ENCODE measurements at regions not wholly inside any gene's neighbourhood (a gene's known extent, or its start where the extent isn't known, plus 50 kb on each side); places are given as distances from the start of the nearest gene placed in this dataset.

DNA sequence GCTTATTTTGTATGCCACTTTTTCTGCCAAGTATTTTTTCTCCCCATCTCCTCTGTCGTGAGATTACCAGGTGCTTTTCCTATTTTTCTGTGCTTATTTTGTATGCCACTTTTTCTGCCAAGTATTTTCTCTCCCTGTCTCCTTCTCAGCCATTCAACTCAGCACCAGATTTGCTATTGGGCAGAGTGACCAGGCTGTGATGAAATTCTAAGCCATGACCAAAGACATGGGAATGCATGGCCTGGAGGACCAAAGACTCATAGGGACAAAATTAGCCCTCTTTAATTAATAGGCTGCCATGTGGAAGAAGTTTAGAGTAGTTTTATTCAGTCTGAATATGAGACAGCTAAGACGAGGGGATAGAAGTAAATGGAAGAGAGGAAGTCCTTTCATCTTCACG, 257.4 kb downstream of the SQOR start:
- H3K9me3 ChIP-seq (ENCODE audit: control insufficient read depth, low read length, poor library complexity, severe bottlenecking), result no peaks in the 10 kb centered on the region
- DNase-seq (no peak), ATAC-seq (no peak)
- Mint-ChIP-seq H3K4me3 (no peak overlapping the region), H3K36me3 (ENCODE audit: low read depth) (no peaks in the 10 kb centered on the region), H3K27ac (no peak overlapping the region), H3K27me3 (peaks cover 7% of the 10 kb centered on the region), H3K4me1 (no peaks in the 10 kb centered on the region)

DNA sequence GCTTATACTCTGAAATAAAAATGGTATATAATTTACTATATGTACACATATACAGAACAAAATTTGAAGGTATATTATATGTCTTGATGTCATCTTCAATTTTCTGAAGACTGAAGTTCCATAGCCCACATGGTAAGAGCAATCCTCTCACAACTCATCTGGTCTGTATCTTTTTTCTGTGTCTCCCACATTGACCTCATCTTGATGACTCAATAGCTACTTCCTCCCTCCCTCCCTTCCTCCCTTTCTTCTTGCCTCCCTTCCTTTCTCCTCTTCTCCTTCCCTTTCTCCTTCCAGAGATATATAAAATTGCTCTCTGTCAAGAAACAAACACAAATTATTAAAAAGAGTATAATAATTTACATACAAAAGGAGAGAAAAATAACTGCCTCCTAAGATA, 268.5 kb downstream of the SQOR start:
- no peaks in the 10 kb centered on the region for H3K4me1 Mint-ChIP-seq
- no peak for DNase-seq
- no peaks in the 10 kb centered on the region for H3K36me3 Mint-ChIP-seq (ENCODE audit: low read depth)
- H3K9me3 ChIP-seq (ENCODE audit: control insufficient read depth, low read length, poor library complexity, severe bottlenecking), result no peaks in the 10 kb centered on the region
- no peak overlapping the region for H3K27ac Mint-ChIP-seq
- peaks cover 19% of the 10 kb centered on the region for H3K27me3 Mint-ChIP-seq
- no peak overlapping the region for H3K4me3 Mint-ChIP-seq
- ATAC-seq, result no peak

DNA sequence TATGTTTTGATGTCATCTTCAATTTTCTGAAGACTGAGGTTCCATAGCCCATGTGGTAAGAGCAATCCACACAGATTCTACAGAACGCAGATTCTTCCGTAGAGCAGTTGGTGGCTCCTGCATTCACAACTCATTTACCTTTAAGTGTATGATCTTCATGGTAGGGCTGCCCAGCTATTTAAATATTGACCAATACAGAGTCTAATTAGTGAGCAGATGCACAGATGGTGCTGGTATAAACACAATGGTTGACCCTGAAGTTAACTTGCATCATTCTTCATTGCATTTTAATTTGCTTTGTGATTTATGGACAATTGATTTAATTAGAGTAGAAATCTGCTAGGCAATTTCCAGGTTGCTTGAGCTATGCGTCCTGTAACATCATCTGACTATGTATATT, 269.2 kb downstream of the SQOR start:
- ATAC-seq, result no peak
- no peaks in the 10 kb centered on the region for H3K9me3 ChIP-seq (ENCODE audit: control insufficient read depth, low read length, poor library complexity, severe bottlenecking)

DNA sequence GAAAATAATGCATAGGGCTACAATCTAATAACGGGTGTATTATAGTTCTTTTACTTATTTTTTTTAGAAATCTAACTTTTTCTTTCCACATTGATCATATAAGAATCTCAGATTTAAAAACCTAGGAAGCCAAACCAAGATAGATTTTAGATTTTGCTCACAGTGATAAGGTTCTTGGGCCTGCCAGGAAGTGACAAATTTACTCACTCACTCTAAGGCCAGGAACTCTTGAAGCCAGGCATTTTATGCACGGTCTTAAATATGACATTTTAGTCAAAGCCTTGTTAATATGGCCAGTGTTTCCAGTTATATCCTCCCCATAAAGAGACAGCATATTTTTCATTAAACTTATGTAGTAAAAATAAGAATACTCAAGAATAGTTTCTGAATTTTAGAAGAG, 271.4 kb downstream of the SQOR start:
- H3K4me1 Mint-ChIP-seq, result no peaks in the 10 kb centered on the region
- H3K27me3 Mint-ChIP-seq, result peaks cover 5% of the 10 kb centered on the region
- no peak overlapping the region for H3K4me3 Mint-ChIP-seq
- H3K27ac Mint-ChIP-seq, result no peak overlapping the region
- ATAC-seq (no peak), DNase-seq (no peak)
- H3K36me3 Mint-ChIP-seq (ENCODE audit: low read depth), result no peaks in the 10 kb centered on the region
- no peaks in the 10 kb centered on the region for H3K9me3 ChIP-seq (ENCODE audit: control insufficient read depth, low read length, poor library complexity, severe bottlenecking)

More for the DNA sequence above, 269.2 kb downstream of the SQOR start:
- no peak overlapping the region for H3K4me3 Mint-ChIP-seq
- DNase-seq, result no peak
- H3K27ac Mint-ChIP-seq, result no peak overlapping the region
- no peaks in the 10 kb centered on the region for H3K36me3 Mint-ChIP-seq (ENCODE audit: low read depth)
- peaks cover 14% of the 10 kb centered on the region for H3K27me3 Mint-ChIP-seq
- no peaks in the 10 kb centered on the region for H3K4me1 Mint-ChIP-seq

DNA sequence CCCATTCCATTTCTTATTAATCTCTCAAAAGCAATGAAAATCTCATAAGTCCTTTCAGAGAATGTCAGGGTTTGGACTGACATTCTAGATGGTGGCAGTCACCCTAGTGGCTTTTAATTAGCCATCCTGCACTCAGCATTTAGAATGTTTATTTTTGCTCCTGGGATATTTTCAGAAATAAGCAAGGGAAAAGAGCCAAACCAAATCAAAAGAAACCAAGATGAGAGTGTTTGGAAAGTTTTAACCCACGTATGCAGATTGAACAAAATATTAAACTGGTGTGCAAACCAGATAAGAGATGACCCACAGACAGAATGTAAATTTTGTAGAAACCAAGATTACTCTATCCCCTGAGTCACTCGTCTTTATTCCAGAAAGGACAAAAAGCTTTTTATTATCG, 275.8 kb downstream of the SQOR start:
- ATAC-seq, result no peak
- no peak overlapping the region for H3K4me3 Mint-ChIP-seq
- no peaks in the 10 kb centered on the region for H3K27me3 Mint-ChIP-seq
- no peaks in the 10 kb centered on the region for H3K4me1 Mint-ChIP-seq
- no peak for DNase-seq
- H3K27ac Mint-ChIP-seq, result no peak overlapping the region
- H3K9me3 ChIP-seq (ENCODE audit: control insufficient read depth, low read length, poor library complexity, severe bottlenecking), result no peaks in the 10 kb centered on the region
- H3K36me3 Mint-ChIP-seq (ENCODE audit: low read depth), result no peaks in the 10 kb centered on the region

DNA sequence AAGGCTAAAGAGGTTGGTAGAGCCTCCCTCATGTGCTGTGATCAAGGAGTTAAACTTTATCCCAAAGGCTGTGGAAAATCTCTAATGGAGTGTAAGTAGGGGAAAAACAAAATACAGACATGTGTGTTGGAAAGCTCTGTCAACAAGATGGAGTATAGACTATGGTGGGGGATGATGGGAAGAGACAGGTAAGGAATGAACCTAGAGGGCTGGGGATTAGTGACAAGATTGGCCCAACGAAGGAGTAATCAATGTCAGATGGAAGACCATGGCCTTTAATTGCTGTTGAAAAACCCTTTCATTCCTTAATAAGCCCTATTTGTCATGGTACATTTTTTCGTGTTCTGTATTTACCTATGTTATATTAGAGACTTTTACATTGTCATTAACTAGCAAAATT, 278.6 kb downstream of the SQOR start:
- Mint-ChIP-seq H3K36me3 (ENCODE audit: low read depth) (no peaks in the 10 kb centered on the region), H3K27ac (no peak overlapping the region), H3K4me1 (no peaks in the 10 kb centered on the region), H3K27me3 (no peaks in the 10 kb centered on the region), H3K4me3 (no peak overlapping the region)
- ATAC-seq, result no peak
- no peak for DNase-seq
- H3K9me3 ChIP-seq (ENCODE audit: control insufficient read depth, low read length, poor library complexity, severe bottlenecking), result no peaks in the 10 kb centered on the region

DNA sequence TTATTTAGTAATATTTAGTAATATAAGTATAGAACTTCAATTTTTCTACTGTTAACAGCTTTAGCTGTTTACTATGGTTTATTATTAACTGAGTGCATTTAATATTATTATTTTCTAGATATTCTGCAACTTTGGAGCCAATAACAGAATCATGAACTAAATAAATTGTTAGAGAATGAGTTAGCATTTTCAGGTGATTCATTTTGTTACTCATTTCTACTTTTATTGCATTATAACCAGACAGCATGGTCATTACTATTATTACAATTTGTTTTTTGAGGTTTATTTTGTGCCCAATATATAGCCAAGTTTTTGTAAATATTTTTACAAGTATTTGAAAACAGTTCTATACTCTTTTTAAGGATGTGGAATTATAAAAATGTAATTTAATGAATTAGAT, 279.6 kb downstream of the SQOR start:
- no peaks in the 10 kb centered on the region for H3K36me3 Mint-ChIP-seq (ENCODE audit: low read depth)
- no peak overlapping the region for H3K4me3 Mint-ChIP-seq
- ATAC-seq, result no peak
- H3K27me3 Mint-ChIP-seq, result no peaks in the 10 kb centered on the region
- H3K4me1 Mint-ChIP-seq, result no peaks in the 10 kb centered on the region
- DNase-seq, result no peak
- H3K27ac Mint-ChIP-seq, result no peak overlapping the region
- H3K9me3 ChIP-seq (ENCODE audit: control insufficient read depth, low read length, poor library complexity, severe bottlenecking), result no peaks in the 10 kb centered on the region

DNA sequence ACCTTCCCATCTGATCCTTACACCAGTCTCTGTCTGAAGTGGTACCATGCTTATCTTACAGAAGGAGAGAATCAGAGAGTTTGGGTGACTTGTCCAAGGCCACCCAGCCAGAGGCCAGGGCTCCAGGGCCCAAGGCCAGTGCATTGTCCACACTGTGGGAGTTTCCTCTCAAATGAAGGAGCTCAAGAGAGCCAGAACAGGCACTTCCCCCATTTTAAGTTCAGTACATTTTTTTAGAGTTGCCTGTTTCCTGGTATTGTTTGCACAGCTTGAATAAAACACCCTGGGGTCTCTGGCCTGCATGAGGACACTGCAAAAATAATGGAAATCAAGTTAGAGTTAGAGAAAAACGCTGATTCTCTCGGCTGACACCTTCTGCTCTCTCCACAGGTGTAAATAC, 284.0 kb downstream of the SQOR start:
- DNase-seq, result no peak
- Mint-ChIP-seq H3K27ac (no peak overlapping the region), H3K36me3 (ENCODE audit: low read depth) (no peaks in the 10 kb centered on the region), H3K4me3 (no peak overlapping the region), H3K27me3 (no peaks in the 10 kb centered on the region), H3K4me1 (no peaks in the 10 kb centered on the region)
- no peaks in the 10 kb centered on the region for H3K9me3 ChIP-seq (ENCODE audit: control insufficient read depth, low read length, poor library complexity, severe bottlenecking)
- no peak for ATAC-seq

DNA sequence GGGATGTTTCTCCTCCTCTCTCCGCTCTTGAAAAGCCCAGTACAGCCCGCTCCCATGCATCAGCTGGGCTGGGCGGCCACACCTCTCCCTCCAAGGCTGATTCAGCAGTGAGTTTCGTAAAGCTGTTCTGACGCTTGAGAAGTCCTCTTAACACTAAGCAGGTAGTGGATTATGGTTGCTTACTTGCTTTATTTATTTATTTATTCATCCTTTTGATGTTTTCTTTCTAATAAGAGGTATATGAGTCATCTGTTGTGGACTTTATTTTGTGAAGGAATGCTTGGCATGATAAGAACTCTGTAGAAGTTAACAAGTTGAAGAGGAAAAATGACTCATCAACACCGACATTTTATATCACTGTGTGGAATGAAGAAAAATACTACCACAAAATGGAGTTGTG, 285.0 kb downstream of the SQOR start:
- H3K9me3 ChIP-seq (ENCODE audit: control insufficient read depth, low read length, poor library complexity, severe bottlenecking), result no peaks in the 10 kb centered on the region
- H3K4me1 Mint-ChIP-seq, result no peaks in the 10 kb centered on the region
- no peak overlapping the region for H3K27ac Mint-ChIP-seq
- no peak for DNase-seq
- H3K27me3 Mint-ChIP-seq, result no peaks in the 10 kb centered on the region
- H3K4me3 Mint-ChIP-seq, result no peak overlapping the region
- no peaks in the 10 kb centered on the region for H3K36me3 Mint-ChIP-seq (ENCODE audit: low read depth)
- no peak for ATAC-seq

DNA sequence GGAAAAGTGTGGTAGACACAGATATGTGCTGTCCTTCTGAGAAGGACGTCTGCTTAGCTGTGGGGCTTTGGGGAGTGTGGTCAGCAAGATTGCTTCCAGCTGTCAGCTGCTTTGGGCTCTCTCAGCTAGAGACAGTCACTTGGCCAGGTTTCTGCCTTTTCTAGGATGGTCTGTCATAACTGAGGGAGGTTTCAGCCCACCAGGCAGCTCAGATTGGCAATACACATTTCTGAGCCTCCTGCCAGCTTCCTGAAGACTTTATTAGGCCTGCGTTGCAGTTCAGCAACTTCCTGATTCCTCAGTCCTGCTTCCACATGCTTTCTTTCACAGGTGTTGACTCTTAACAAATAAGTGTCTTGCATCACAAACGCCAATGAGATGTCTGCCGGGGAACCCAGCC, 286.5 kb downstream of the SQOR start:
- Mint-ChIP-seq H3K27ac (no peak overlapping the region), H3K27me3 (no peaks in the 10 kb centered on the region), H3K4me3 (no peak overlapping the region), H3K4me1 (no peaks in the 10 kb centered on the region), H3K36me3 (ENCODE audit: low read depth) (no peaks in the 10 kb centered on the region)
- no peak for ATAC-seq
- no peak for DNase-seq
- H3K9me3 ChIP-seq (ENCODE audit: control insufficient read depth, low read length, poor library complexity, severe bottlenecking), result no peaks in the 10 kb centered on the region

DNA sequence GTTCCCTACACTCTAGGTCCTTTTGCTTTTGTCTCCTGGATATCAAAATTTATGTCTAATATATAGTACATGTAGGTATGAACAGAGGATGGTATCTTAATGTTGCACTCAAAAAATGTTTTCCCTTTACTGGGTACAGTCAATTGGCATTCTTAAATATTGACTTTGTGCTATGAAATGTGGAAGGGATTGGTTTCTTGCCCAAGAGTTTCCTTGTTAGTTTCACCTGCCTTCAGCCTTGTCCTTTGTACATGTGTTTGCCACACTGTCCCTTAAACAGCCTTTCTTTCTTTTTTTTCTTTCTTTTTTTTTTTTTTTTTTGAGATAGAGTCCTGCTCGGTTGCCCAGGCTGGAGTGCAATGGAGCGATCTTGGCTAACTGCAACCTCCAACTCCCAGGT, 287.1 kb downstream of the SQOR start:
- Mint-ChIP-seq H3K27ac (no peak overlapping the region), H3K27me3 (no peaks in the 10 kb centered on the region), H3K4me3 (no peak overlapping the region), H3K4me1 (no peaks in the 10 kb centered on the region), H3K36me3 (ENCODE audit: low read depth) (no peaks in the 10 kb centered on the region)
- no peak for DNase-seq
- no peak for ATAC-seq
- no peaks in the 10 kb centered on the region for H3K9me3 ChIP-seq (ENCODE audit: control insufficient read depth, low read length, poor library complexity, severe bottlenecking)

DNA sequence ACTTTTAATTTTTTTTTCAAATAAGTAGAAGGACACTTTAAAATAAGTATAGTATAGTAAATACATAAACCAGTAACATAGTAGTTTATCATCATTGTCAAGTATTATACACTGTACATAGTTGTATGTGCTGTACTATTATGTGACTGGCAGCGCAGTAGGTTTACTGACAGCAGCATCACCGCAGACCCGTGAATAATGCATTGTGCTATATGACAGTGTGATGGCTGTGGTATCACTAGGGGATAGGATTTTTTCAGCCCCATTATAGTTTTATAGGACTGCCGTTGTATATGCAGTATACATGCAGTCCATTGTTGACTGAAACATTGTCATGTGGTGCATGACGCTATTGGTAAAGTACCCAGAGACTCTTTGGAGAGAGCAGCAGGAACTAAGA, 306.5 kb downstream of the SQOR start:
- no peaks in the 10 kb centered on the region for H3K27me3 Mint-ChIP-seq
- DNase-seq, result no peak
- H3K9me3 ChIP-seq (ENCODE audit: control insufficient read depth, low read length, poor library complexity, severe bottlenecking), result no peaks in the 10 kb centered on the region
- no peaks in the 10 kb centered on the region for H3K36me3 Mint-ChIP-seq (ENCODE audit: low read depth)
- H3K27ac Mint-ChIP-seq, result no peak overlapping the region
- no peak overlapping the region for H3K4me3 Mint-ChIP-seq
- no peak for ATAC-seq
- no peaks in the 10 kb centered on the region for H3K4me1 Mint-ChIP-seq

DNA sequence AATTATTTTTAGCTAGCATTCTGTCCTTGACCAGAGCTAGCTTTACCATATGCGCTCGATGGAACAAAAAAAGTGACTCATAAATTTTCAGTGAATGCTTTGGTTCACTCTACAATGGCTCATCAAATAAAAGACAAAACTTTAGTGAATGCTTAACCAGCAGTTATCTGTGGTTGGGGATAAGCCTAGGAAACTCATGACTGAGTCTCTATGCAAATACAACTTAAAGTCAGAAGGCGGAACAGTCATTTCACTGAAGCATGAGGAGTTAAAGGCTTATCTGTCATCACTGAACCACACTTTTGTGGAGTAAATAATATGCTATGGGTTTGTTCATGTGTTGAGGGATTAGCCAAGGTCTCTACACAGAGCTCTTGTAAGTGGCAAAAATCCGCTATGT, 308.4 kb downstream of the SQOR start:
- H3K9me3 ChIP-seq (ENCODE audit: control insufficient read depth, low read length, poor library complexity, severe bottlenecking), result no peaks in the 10 kb centered on the region
- DNase-seq (no peak), ATAC-seq (no peak)
- H3K4me3 Mint-ChIP-seq, result no peak overlapping the region
- no peaks in the 10 kb centered on the region for H3K36me3 Mint-ChIP-seq (ENCODE audit: low read depth)
- H3K27ac Mint-ChIP-seq, result no peak overlapping the region
- no peaks in the 10 kb centered on the region for H3K4me1 Mint-ChIP-seq
- H3K27me3 Mint-ChIP-seq, result no peaks in the 10 kb centered on the region

DNA sequence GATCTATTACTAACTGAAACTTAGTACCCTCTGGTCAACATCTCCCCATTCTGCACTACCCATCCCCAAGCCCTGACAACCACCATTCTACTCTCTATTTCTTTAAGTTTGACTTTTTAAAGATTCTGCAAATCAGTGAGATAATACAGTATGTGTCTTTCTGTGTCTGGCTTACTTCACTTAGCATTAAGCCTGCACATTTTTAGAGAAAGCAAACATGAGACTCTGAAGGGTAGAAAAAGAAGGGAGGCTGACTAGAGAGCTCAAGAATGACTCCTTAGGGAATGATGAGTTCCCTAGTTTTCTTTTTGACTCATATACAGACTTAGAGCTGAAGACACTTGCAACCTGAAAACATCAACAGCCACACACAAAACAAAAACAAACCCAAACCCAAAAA, 311.3 kb downstream of the SQOR start:
- DNase-seq (no peak), ATAC-seq (no peak)
- no peaks in the 10 kb centered on the region for H3K9me3 ChIP-seq (ENCODE audit: control insufficient read depth, low read length, poor library complexity, severe bottlenecking)
- H3K4me3 Mint-ChIP-seq, result no peak overlapping the region
- no peaks in the 10 kb centered on the region for H3K36me3 Mint-ChIP-seq (ENCODE audit: low read depth)
- H3K27me3 Mint-ChIP-seq, result no peaks in the 10 kb centered on the region
- peaks cover 2% of the 10 kb centered on the region for H3K4me1 Mint-ChIP-seq
- H3K27ac Mint-ChIP-seq, result no peak overlapping the region

DNA sequence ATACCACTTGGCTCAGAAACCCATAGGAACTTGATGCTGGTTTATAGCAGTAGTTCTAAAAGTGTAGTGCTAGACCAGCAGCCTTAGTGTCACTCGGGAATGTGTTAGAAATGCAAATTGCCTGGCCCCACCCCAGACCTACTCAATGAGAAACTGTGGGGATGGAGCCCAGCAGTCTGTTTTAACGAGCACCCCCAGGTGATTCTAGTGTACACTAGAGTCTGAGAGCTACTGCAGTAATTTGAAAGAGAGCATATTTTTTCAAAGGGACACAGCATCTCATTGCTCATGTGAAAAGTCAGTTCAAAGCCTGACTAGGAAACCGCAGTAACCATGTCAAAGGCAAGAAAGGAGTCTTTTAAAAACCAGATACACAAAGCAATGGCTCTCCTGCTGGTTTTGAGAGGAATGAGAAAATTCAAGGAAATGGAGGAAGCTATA, 313.4 kb downstream of the SQOR start:
- ATAC-seq (peak; percentile 25), DNase-seq (no peak)
- H3K4me3 Mint-ChIP-seq, result no peak overlapping the region
- H3K9me3 ChIP-seq (ENCODE audit: control insufficient read depth, low read length, poor library complexity, severe bottlenecking), result no peaks in the 10 kb centered on the region
- no peak overlapping the region for H3K27ac Mint-ChIP-seq
- no peaks in the 10 kb centered on the region for H3K36me3 Mint-ChIP-seq (ENCODE audit: low read depth)
- peaks cover 2% of the 10 kb centered on the region for H3K4me1 Mint-ChIP-seq
- no peaks in the 10 kb centered on the region for H3K27me3 Mint-ChIP-seq
